ENCODE measurements at regions not wholly inside any gene's neighbourhood (a gene's known extent, or its start where the extent isn't known, plus 50 kb on each side); places are given as distances from the start of the nearest gene placed in this dataset.

DNA sequence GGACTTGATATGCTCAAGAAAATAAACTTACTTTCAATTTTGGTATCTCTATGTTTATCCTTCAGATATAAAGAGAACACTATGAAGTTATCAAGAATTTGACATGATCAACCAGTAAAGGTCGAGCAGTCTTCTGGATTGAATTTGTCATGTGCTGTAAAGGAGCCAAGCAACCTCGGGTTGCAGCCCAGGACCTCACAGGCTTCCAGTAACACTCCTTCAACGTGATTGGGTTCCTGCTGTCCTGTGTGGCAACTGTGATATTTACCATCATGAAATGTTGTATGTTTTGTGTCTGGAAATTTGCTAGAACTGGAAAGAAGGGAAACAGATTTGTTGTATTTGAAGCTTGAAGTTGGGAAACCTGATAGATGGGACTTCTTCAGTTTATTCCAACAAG lies 52.0 kb upstream of the UGT2B7 start:
- TF ChIP-seq, protein P1, sequence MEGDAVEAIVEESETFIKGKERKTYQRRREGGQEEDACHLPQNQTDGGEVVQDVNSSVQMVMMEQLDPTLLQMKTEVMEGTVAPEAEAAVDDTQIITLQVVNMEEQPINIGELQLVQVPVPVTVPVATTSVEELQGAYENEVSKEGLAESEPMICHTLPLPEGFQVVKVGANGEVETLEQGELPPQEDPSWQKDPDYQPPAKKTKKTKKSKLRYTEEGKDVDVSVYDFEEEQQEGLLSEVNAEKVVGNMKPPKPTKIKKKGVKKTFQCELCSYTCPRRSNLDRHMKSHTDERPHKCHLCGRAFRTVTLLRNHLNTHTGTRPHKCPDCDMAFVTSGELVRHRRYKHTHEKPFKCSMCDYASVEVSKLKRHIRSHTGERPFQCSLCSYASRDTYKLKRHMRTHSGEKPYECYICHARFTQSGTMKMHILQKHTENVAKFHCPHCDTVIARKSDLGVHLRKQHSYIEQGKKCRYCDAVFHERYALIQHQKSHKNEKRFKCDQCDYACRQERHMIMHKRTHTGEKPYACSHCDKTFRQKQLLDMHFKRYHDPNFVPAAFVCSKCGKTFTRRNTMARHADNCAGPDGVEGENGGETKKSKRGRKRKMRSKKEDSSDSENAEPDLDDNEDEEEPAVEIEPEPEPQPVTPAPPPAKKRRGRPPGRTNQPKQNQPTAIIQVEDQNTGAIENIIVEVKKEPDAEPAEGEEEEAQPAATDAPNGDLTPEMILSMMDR (IDR thresholded peaks at IDR 0.05) = no peak
- TF ChIP-seq POLR2A (IDR thresholded peaks at IDR 0.05) = no peak
